OCI-LY1 (cell line): ENCODE measurements at regions not wholly inside any gene's neighbourhood (a gene's known extent, or its start where the extent isn't known, plus 50 kb on each side); places are given as distances from the start of the nearest gene placed in this dataset.

Experiments
- H2AFZ ChIP-seq: fragments of 200-600 bp; sonication (generic), shearing (Covaris generic); 2 replicates; pipeline ENCODE4 v1.6.0; 2014; ENCODE audit warnings: antibody characterized with exemption, mild to moderate bottlenecking, low read length
- H3F3A ChIP-seq: fragments of 200-600 bp; sonication (generic), shearing (Covaris generic); 2 replicates; pipeline ENCODE4 v1.6.0; 2014; ENCODE audit warnings: mild to moderate bottlenecking, antibody characterized with exemption, low read length, moderate library complexity; ENCODE audit not compliant: insufficient read depth
- H3K27ac ChIP-seq: fragments of 200-600 bp; sonication (generic); 2 replicates; pipeline ENCODE4 v1.5.1; 2014; ENCODE audit warnings: low read length, mixed run types, mild to moderate bottlenecking, low read depth; ENCODE audit not compliant: poor library complexity, severe bottlenecking
- H3K27me3 ChIP-seq: fragments of 200-600 bp; sonication (generic); 2 replicates; pipeline ENCODE4 v1.6.0; 2014; ENCODE audit warnings: antibody characterized with exemption, mild to moderate bottlenecking, low read length, moderate library complexity; ENCODE audit not compliant: insufficient read depth
- H3K36me3 ChIP-seq: fragments of 200-600 bp; sonication (generic); 2 replicates; pipeline ENCODE4 v1.6.1; 2014; ENCODE audit warnings: mild to moderate bottlenecking, antibody characterized with exemption, low read length, moderate library complexity, mixed read lengths; ENCODE audit not compliant: insufficient read depth
- H3K4me1 ChIP-seq: fragments of 200-600 bp; sonication (generic); 2 replicates; pipeline ENCODE4 v1.5.1; 2014; ENCODE audit warnings: mild to moderate bottlenecking, low read length, moderate library complexity; ENCODE audit not compliant: insufficient read depth, severe bottlenecking
- H3K4me2 ChIP-seq: fragments of 200-600 bp; sonication (generic), shearing (Covaris generic); 2 replicates; pipeline ENCODE4 v1.6.1; 2014; ENCODE audit warnings: low read length
- H3K4me3 ChIP-seq: fragments of 200-600 bp; sonication (generic); 2 replicates; pipeline ENCODE4 v1.5.1; 2014; ENCODE audit warnings: low read length, low read depth, mild to moderate bottlenecking, mixed read lengths; ENCODE audit not compliant: poor library complexity, severe bottlenecking
- H3K79me2 ChIP-seq: fragments of 200-600 bp; shearing (Covaris generic); 2 replicates; pipeline ENCODE4 v1.6.1; 2016; ENCODE audit warnings: mixed run types, low read length, mixed read lengths; ENCODE audit not compliant: insufficient read depth
- H3K9ac ChIP-seq: fragments of 200-600 bp; sonication (generic), shearing (Covaris generic); 2 replicates; pipeline ENCODE4 v1.6.1; 2014; ENCODE audit warnings: mild to moderate bottlenecking, low read length, mixed read lengths
- H3K9me2 ChIP-seq: fragments of 200-600 bp; sonication (generic), shearing (Covaris generic); 2 replicates; pipeline ENCODE4 v1.6.1; 2014; ENCODE audit warnings: low read depth, mild to moderate bottlenecking, low read length, mixed read lengths
- H3K9me3 ChIP-seq: fragments of 200-600 bp; shearing (Covaris generic); 2 replicates; pipeline ENCODE4 v1.6.1; 2014; ENCODE audit warnings: low read length, mixed read lengths
- H4K20me1 ChIP-seq: fragments of 200-600 bp; sonication (generic), shearing (Covaris generic); 2 replicates; pipeline ENCODE4 v1.6.0; 2016; ENCODE audit warnings: mild to moderate bottlenecking, low read length; ENCODE audit not compliant: insufficient read depth
- EZH2 ChIP-seq: fragments of 200-600 bp; sonication (generic), shearing (Covaris generic); IDR thresholded peaks from 2 replicates; pipeline ENCODE4 v1.8.0; 2017; ENCODE audit warnings: borderline replicate concordance, mixed run types, mild to moderate bottlenecking, antibody characterized with exemption, low read length, moderate library complexity, mixed read lengths
- TF ChIP-seq, protein P1 (sequence below): fragments of 200-600 bp; sonication (generic), shearing (Covaris generic); IDR thresholded peaks from 2 replicates; pipeline ENCODE4 v1.5.1; 2017; ENCODE audit warnings: mild to moderate bottlenecking, antibody characterized with exemption, low read length, moderate library complexity, mixed read lengths

DNA sequence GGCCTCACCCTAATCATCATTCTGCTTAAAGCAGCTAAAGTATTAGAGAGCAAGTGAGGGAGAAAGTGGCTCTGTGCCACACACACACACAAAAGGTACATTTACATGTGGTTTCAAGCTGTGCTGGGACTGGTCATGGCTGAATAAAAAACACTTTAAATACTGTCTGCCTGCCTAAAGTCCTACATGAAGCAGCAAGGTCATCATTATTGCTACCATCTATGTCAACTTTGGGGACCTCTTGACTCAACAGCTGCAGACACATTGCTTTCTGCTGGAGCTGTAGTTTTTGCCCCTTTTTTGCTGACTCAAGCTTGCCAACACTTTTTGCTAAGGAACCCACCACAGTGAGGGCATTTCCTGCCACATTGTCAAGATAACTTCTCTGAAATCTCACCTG is 1237.9 kb downstream of the ROBO2 start:
- Histone ChIP-seq H3K27me3 (no peaks in the 10 kb centered on the region), H3K27ac (no peak overlapping the region), H3K4me3 (no peak overlapping the region), H3K9me3 (no peaks in the 10 kb centered on the region), H3K9ac (no peak overlapping the region), H3K4me1 (no peaks in the 10 kb centered on the region), H2AFZ (no peak overlapping the region), H3F3A (no peaks in the 10 kb centered on the region), H3K9me2 (no peaks in the 10 kb centered on the region), H3K79me2 (no peaks in the 10 kb centered on the region), H3K36me3 (no peaks in the 10 kb centered on the region), H4K20me1 (no peaks in the 10 kb centered on the region), H3K4me2 (no peak overlapping the region)
- no peak for TF ChIP-seq EZH2
- TF ChIP-seq, protein P1, sequence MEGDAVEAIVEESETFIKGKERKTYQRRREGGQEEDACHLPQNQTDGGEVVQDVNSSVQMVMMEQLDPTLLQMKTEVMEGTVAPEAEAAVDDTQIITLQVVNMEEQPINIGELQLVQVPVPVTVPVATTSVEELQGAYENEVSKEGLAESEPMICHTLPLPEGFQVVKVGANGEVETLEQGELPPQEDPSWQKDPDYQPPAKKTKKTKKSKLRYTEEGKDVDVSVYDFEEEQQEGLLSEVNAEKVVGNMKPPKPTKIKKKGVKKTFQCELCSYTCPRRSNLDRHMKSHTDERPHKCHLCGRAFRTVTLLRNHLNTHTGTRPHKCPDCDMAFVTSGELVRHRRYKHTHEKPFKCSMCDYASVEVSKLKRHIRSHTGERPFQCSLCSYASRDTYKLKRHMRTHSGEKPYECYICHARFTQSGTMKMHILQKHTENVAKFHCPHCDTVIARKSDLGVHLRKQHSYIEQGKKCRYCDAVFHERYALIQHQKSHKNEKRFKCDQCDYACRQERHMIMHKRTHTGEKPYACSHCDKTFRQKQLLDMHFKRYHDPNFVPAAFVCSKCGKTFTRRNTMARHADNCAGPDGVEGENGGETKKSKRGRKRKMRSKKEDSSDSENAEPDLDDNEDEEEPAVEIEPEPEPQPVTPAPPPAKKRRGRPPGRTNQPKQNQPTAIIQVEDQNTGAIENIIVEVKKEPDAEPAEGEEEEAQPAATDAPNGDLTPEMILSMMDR = no peak

DNA sequence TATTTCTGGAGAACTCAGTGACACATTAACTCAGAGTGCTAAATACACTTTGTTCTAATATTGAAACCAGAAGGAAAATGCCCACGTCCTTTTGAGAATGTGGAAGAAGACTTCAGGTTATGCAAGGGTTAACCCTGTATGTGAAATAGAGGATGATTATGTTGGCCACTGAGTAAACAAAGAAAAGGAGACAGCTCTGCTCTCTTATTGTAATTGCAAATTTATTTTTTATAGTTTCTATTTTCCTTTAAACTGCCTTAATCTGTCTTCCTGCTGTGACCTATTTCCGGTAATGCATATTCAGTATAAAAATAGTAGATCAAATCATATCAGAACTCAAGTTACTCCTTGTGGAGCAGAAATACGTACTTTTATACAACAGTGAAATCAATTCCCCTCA is 1239.2 kb downstream of the ROBO2 start:
- no peak for TF ChIP-seq EZH2
- TF ChIP-seq, protein P1 = no peak
- Histone ChIP-seq H4K20me1 (no peaks in the 10 kb centered on the region), H2AFZ (no peak overlapping the region), H3K4me2 (no peak overlapping the region), H3K36me3 (no peaks in the 10 kb centered on the region), H3K9ac (no peak overlapping the region), H3K9me3 (no peaks in the 10 kb centered on the region), H3K9me2 (no peaks in the 10 kb centered on the region), H3K79me2 (no peaks in the 10 kb centered on the region), H3K4me1 (no peaks in the 10 kb centered on the region), H3K27ac (no peak overlapping the region), H3K27me3 (no peaks in the 10 kb centered on the region), H3K4me3 (no peak overlapping the region), H3F3A (no peaks in the 10 kb centered on the region)

DNA sequence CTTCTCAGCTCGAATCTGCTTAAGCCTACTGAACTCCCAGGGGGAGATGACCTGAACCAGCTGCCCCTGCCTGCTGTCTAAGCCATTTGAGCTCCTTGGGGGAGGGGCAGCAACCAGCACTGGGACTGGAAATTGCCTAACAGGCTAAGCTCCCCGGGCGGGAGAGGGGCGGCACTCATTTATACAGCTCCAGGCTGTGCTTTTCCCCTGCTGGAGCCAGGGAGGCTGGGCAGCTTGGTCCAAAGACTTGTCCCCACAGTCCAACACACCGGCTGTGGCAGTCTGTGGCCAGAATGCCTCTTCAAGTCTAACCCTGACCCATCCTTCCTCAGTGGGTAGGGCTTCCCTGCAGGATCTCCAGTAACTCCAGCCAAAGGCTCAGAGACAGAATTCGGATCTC is 1241.5 kb downstream of the ROBO2 start:
- TF ChIP-seq, protein P1 = no peak
- TF ChIP-seq EZH2 = no peak
- Histone ChIP-seq H3F3A (no peaks in the 10 kb centered on the region), H3K4me3 (no peak overlapping the region), H2AFZ (no peak overlapping the region), H3K79me2 (no peaks in the 10 kb centered on the region), H3K9ac (no peak overlapping the region), H3K27ac (no peak overlapping the region), H4K20me1 (no peaks in the 10 kb centered on the region), H3K36me3 (no peaks in the 10 kb centered on the region), H3K4me2 (no peak overlapping the region), H3K27me3 (no peaks in the 10 kb centered on the region), H3K4me1 (no peaks in the 10 kb centered on the region), H3K9me2 (no peaks in the 10 kb centered on the region), H3K9me3 (no peaks in the 10 kb centered on the region)
